Panc1 (cell line): ENCODE measurements at regions not wholly inside any gene's neighbourhood (a gene's known extent, or its start where the extent isn't known, plus 50 kb on each side); places are given as distances from the start of the nearest gene placed in this dataset.

Experiments used
- CTCF ChIP-seq: fragments of 450-650 bp; IDR thresholded peaks from 2 replicates; pipeline ENCODE4 v1.5.1; 2017; ENCODE audit warnings: mild to moderate bottlenecking
- TCF7L2 ChIP-seq: IDR thresholded peaks from 2 replicates; pipeline ENCODE4 v1.6.1; 2011; ENCODE audit warnings: mild to moderate bottlenecking, low read depth, low read length, inconsistent platforms

- no peak for TF ChIP-seq CTCF
- TF ChIP-seq TCF7L2, result no peak
Observed at GRCh38 chr19:31546205-31546960, 197.1 kb upstream of the TSHZ3 start.
